Activated T-cell treated with anti-CD3 and anti-CD28 coated beads for 48 hours (primary cell): ENCODE measurements at regions not wholly inside any gene's neighbourhood (a gene's known extent, or its start where the extent isn't known, plus 50 kb on each side); places are given as distances from the start of the nearest gene placed in this dataset.
A peak's percentile ranks its signal among the peaks of the same experiment; 100 is the strongest.

Experiments used
- DNase-seq: peaks from one replicate; pipeline ENCODE4 v3.0.0-alpha.2; 2020; ENCODE audit warnings: low read depth

GRCh38 chr21:31566064-31566463 is 93.4 kb upstream of the SOD1 start:
- no peak for DNase-seq

DNA sequence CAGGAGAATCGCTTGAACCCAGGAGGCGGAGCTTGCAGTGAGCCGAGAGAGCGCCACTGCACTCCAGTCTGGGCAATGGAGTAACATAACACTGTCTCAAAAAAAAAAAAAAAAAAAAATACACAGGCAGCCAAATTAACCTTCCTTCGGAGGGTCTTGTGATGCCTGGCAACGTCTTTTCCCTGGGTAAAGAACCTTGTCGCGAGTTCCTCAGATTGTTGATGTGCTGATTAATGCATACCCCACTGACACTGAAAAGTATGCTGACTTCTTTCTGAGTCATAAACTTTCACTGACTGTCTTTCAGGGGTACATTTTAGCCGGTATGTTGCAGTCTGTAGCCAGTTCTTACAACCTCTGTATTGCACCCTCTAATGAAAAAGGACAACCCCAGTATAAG is 95.1 kb upstream of the SOD1 start:
- no peak for DNase-seq

DNA sequence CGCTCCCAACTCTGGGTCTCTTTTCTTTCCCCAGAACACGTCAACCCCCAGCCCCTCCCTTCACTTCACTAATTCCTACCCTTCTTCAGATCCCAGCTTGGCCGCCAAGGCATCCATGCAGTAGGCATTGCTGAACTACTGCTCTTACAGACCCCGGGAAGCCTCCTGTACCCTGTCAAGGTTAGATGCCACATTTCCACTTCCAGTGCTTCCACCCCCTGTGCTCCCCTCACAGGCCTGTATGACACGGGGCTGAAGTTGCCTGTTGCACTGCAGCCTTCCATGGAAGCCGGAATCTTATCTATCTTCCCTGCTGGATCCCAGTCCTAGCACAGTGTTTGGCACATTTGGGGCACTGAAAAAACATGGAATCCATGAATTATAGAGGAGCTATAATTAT is 99.0 kb upstream of the SOD1 start:
- DNase-seq, result no peak

DNA sequence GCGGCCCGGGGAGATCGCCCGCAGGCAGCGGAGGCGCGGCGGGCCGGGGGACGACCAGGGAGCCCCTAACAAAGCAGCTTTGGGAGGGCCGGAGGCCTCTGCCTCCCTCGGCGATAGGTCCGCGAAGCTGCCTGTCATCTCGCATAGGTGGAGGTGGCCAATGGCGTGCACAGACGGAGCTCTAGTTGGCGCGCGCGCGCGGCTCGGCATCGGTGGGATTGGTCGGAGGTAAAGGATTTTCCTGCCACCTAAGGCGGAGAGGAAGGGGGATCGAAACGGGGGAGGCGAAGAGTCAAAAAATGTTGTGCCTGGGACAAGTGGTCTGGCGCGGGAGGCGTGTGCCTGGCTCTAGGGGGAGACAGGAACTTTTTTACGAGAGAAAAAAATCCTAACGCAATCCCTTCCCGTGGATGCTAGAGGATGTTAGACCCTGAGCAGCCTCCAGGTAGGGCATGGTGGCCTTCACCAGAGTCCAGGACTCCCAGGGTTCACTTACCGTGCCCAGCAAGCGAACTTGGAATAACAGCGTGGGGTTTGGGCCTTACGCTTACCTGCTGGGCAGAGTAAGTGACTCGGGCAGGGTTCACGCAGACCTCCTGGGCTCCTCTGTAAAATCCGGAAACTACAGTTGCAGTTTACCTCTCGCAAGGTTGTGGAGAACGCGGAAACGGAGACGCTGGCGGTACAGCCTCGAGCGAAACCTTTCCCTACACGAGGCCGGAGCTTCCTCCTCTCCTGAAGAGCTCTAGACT is 99.9 kb upstream of the SOD1 start:
- peak; percentile 93 for DNase-seq

DNA sequence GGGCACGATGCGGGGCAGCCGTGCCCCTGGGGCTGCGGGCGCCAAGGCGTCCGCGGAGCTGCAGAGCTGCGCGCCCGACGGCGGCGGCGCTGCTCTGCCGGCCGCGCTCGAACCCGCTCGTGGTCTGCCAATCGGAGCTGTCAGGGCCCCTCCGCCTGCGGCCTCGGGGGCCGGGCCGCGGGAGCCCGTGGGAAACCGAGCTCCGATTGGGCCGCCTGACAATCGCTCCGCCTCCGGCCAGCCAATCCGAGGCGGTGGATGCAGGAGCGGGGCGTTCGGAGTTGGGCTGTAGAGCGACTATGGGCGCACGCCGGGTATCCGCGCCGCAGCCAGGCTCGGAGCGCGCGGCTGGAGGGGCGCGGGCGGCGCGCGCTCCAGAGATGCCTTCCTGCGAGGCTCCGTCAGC is 100.5 kb upstream of the SOD1 start:
- peak; percentile 92 for DNase-seq

DNA sequence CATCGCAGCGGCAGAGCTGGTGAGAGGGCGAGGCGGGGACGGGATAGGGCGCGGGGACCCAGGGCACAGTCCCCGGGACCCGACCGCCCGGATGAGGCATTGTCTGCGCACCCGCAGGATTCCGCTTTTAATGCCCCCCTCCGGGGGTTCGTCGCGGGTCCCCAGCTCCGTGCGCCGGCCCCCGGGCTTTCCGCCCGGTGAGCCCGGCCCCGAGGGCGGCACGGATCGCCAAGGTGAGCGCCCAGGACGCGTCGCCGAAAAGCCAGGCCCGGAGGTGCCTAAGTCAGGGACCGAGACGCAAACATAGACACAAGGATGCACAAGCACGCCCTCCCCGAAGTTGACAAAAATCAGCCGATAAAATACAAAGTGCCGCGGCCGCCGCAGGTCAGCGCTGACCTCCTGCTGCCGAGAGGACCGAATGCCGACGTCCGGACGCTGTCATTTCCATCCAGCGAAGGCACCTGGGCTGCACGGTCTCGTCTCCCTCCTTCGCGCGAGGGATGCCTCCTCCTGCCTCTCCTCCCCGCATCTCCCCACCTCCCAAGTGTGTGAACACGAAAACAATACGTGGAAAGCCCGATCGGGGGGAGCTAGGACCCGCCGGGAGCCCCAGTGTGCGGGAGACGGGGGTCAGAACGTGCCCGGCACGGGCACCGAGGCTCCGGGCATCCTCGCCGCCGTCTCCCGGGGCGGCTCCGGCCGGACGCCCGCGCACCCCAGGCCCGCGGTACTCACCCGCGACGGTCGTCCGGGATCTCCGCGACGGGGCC is 101.1 kb upstream of the SOD1 start:
- DNase-seq, result peak; percentile 15

GRCh38 chr21:31557421-31558188 is 101.9 kb upstream of the SOD1 start:
- peak; percentile 8 for DNase-seq

GRCh38 chr21:31556662-31557061 is 102.8 kb upstream of the SOD1 start:
- DNase-seq, result no peak

DNA sequence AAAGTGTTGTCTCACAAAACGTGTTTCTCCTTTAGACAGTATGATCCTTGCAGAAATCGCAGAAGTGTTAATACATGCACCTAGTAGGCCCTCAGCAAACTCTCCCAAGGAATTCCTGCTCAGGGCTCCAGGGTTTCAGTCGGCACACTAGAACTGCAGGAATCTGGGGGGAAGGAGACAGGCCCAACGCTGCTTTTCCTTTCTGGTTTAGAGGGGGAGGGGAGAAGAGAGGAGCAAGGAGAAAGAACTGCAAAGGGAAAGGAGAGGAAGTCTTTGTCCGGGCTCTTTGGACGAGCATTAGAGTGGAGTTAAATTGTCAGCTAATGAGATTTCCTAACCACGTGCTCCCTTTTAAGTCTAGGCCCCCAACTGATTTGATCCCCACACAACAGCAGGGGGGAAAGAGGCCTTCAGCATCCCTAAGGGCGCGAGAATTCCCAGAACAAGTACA is 103.7 kb upstream of the SOD1 start:
- no peak for DNase-seq

DNA sequence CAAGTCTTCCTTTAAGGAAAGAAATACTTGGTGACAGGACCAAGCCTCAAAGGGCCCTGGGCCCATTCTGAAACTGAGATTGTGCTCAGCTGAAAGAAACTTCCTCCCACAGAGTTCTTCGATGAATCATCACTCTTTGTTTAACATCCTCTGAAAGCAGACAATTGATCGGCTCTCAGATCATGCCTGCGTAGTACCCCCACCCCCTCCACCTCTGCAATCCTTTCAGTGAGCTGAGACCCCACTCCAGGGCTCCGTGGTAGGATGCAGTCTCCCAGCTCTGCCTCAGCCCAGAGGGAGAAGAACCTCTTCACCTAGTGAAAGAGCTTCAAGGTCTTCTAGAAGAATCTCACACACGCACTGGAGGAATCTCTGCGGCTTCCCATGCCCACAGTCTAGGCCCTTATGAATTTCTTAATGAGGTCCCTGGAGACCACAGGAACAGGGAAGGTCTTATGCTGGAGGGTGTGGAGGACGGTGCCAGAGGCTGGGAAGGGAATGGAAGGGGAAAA is 104.9 kb upstream of the SOD1 start:
- DNase-seq, result peak; percentile 29

DNA sequence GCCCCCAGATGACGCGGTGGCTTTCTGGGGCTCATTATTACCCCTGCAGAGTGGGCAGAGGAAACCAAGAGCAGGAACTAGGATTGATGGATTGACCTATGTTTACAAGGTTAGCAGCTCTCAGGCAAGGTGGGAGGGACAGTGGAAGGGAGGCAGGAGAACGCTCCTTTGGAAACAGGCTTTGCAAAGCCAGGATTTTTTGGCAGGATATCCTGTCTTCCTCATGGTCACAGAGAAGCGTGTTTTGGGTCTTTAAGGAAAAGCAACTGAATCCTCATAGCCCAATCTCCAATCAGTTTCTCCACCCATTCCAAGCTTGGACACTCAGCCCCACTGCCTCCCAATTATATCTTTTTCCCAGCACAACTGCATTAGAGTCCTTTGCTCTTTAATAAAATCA is 105.6 kb upstream of the SOD1 start:
- no peak for DNase-seq

DNA sequence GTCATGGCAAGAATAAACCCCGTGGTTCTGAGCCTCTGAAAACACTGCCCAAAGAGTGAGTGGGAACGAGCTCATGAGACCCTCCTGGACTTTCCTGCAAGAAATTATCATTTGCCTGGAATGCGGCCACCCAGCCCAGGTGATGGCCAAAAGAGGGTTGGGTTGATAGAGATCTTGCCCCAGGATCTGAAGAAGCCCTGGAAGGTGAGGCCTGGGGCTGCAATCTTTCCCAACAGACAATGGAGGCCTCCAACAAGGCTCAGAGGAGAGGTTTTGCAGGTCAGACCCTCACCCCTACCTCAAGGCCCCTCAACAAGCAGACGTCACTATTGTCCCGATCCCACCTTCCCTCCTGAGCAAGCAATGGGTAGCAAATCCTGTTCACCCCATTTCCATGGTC is 106.0 kb upstream of the SOD1 start:
- DNase-seq, result no peak

GRCh38 chr21:31552826-31553225 is 106.7 kb upstream of the SOD1 start:
- DNase-seq, result no peak

- no peak for DNase-seq
Measured at GRCh38 chr21:31550070-31550469, 109.4 kb upstream of the SOD1 start.

DNA sequence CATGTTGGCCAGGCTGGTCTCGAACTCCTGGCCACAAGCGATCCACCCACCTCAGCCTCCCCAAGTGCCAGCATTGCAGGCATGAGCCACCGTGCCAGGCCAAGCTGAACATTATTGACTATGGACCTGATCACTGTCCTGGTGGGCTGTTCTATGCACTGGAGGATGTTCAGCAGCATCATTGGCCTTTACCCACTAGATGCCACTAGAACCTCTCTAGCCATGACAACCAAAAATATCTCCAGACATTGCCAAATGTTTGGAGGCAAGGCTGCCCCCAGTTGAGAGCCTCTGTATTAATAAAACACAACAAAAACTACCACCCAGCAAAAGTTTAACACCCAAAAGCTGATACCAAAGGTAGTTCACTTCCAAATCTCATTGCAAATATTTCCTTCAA is 110.8 kb upstream of the SOD1 start:
- DNase-seq, result no peak

DNA sequence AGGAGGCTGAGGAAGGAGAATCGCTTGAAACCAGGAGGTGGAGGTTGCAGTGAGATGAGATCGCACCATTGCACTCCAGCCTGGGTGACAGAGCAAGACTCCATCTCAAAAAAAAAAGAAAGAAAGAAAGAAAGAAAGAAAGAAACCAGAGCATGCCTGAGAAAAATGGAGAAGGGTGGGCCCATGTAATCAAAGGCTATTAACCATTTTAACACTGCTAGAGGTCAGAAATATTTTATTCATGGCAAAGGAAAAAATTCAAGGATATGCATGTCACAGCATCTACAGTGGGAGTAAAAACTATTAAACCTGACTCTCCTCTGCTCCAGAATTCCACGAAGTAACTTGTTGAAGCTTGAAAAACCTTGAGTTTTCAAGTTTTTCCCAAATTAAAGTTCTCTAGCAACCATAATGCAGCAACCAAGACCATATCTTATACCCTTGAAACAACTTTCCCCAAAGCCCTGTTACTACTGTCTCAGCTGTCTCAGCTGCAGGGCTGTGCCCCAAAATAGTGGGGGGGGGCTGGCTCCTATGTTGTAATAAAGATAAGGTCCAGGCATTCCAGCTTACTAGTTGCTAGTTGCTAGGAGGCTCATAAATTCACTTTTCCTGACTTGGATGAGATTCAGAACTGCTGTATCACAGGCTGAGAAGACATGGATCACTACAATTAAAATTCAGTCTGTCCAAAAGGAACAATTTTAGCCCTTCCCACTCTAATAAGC is 112.9 kb upstream of the SOD1 start:
- no peak for DNase-seq

DNA sequence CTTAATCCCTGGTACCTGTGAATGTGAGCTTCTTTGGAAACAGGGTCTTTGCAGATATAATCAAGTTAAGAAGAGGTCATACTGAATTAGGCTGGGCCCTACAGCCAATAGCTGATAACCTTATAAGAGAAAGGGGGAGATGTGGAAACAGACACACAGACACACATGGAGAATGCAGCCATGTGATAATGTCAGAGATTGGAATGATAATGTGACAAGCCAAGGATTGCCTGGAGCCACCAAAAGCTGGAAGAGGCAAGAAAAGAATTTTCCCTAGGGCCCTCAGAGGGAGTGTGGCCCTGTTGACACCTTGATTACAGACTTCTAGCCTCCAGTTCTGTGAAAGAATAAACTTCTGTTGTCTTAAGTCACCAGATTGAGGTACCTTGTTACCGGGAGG is 114.5 kb upstream of the SOD1 start:
- no peak for DNase-seq

- no peak for DNase-seq
Measured at GRCh38 chr21:31543191-31543590, 116.3 kb upstream of the SOD1 start.

GRCh38 chr21:31538816-31539215 is 120.7 kb upstream of the SOD1 start:
- no peak for DNase-seq

DNA sequence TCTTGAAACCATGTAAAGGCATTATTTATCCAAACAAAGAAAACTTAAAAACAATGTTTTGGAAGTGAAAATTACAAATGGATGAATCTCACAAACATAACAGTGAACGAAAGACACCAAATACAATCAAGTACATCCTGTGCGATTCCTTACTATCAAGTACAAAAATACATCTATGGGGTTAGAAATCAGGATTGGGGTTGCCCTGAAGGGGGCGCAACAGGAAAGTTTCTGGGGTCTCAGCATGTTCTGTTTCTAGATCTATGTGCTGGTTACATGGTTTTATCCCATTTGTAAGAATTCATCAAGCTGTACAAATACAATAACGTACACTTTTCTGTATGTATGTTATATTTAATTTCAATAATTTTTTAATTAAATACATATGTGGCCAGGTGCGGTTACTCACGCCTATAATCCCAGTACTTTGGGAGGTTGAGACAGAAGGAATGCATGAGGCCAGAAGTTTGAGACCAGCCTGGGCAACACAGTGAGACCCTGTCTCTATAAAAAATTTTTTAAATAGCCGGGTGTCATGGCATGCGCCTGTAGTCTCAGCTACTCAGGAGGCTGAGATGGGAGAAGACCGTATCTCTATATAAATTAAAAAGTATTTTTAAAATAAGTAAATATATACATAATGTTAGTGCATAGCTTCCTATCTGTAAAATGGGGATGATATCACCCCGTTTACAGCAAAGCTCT is 121.5 kb upstream of the SOD1 start:
- DNase-seq, result peak; percentile 16

GRCh38 chr21:31536138-31536537 is 123.4 kb upstream of the SOD1 start:
- DNase-seq, result no peak
